Keratinocyte (primary cell): ENCODE measurements at regions not wholly inside any gene's neighbourhood (a gene's known extent, or its start where the extent isn't known, plus 50 kb on each side); places are given as distances from the start of the nearest gene placed in this dataset.

Source experiments
- DNase-seq: peaks from one replicate; pipeline ENCODE4 v3.0.0-alpha.2; 2011; ENCODE audit warnings: low read depth, missing footprints, low spot score
- FAIRE-seq: peaks from 2 replicates; lab custom pipeline; 2011; peaks lifted over from hg19 to GRCh38; lab: Jason Lieb, UNC
- H2AFZ ChIP-seq: 2 replicates; pipeline ENCODE4 v1.6.0; 2012; ENCODE audit warnings: low read length, control low read depth, inconsistent platforms; ENCODE audit not compliant: control insufficient read depth
- H3K27ac ChIP-seq: 2 replicates; pipeline ENCODE4 v1.5.1; 2011; ENCODE audit warnings: low read length; ENCODE audit not compliant: control insufficient read depth, insufficient read depth
- H3K27me3 ChIP-seq: 3 replicates; pipeline ENCODE4 v1.6.0; 2011; ENCODE audit warnings: low read length; ENCODE audit not compliant: control insufficient read depth, insufficient read depth; ENCODE audit errors: extremely low read depth
- H3K36me3 ChIP-seq, 2 experiments: 2 replicates in 1 of 2; 3 replicates in 1 of 2; pipeline ENCODE4 v1.5.1; 2011; ENCODE audit warnings: low read length in 2 of 2, mild to moderate bottlenecking in 1 of 2; ENCODE audit not compliant: control insufficient read depth in 2 of 2, insufficient read depth in 2 of 2; ENCODE audit errors: extremely low read depth in 1 of 2
- H3K4me1 ChIP-seq: 3 replicates; pipeline ENCODE4 v1.5.1; 2011; ENCODE audit warnings: low read length; ENCODE audit not compliant: control insufficient read depth, insufficient read depth; ENCODE audit errors: extremely low read depth
- H3K4me2 ChIP-seq: 3 replicates; pipeline ENCODE4 v1.6.0; 2011; ENCODE audit warnings: low read depth, low read length; ENCODE audit not compliant: control insufficient read depth, insufficient read depth; ENCODE audit errors: extremely low read depth
- H3K4me3 ChIP-seq, 3 experiments: fragments of 200-600 bp in 1 of 3; sonication (generic) in 1 of 3; 2 replicates in 2 of 3; 3 replicates in 1 of 3; pipeline ENCODE4 v1.5.1; 2011 to 2016; ENCODE audit warnings: low read length in 3 of 3, mild to moderate bottlenecking in 3 of 3, control low read depth in 2 of 3, inconsistent platforms in 1 of 3, low read depth in 1 of 3, mixed read lengths in 1 of 3, mixed run types in 1 of 3, moderate library complexity in 1 of 3; ENCODE audit not compliant: control insufficient read depth in 2 of 3, insufficient read depth in 2 of 3; ENCODE audit errors: extremely low read depth in 1 of 3
- H3K79me2 ChIP-seq: 2 replicates; pipeline ENCODE4 v1.6.0; 2012; ENCODE audit warnings: low read length; ENCODE audit not compliant: control insufficient read depth, insufficient read depth
- H3K9ac ChIP-seq: 3 replicates; pipeline ENCODE4 v1.6.0; 2011; ENCODE audit warnings: low read length; ENCODE audit not compliant: control insufficient read depth, insufficient read depth; ENCODE audit errors: extremely low read depth
- H3K9me1 ChIP-seq: 3 replicates; pipeline ENCODE4 v1.6.0; 2011; ENCODE audit warnings: low read length; ENCODE audit not compliant: control insufficient read depth, insufficient read depth; ENCODE audit errors: extremely low read depth
- H3K9me3 ChIP-seq: 2 replicates; pipeline ENCODE4 v1.5.1; 2012; ENCODE audit warnings: low read depth, low read length; ENCODE audit not compliant: control insufficient read depth
- H4K20me1 ChIP-seq: 3 replicates; pipeline ENCODE4 v1.6.0; 2011; ENCODE audit warnings: low read length; ENCODE audit not compliant: control insufficient read depth, insufficient read depth; ENCODE audit errors: extremely low read depth
- EZH2 ChIP-seq: IDR thresholded peaks from one replicate; pipeline ENCODE4 v1.6.1; 2012; ENCODE audit warnings: inconsistent platforms, mild to moderate bottlenecking, low read length, moderate library complexity
- dilution Hi-C: fragments of 300-500 bp; cut with MboI; formaldehyde crosslinking; loops from one replicate; pipeline ENCODE4 v1.7.0; 2020; ENCODE audit warnings: low sequenced_read_pairs; ENCODE audit not compliant: extremely low pct_ligation_motif_present
- TF ChIP-seq, protein P1 (sequence below), 3 experiments: IDR thresholded peaks in 1 of 3; conservative IDR thresholded peaks in 1 of 3; optimal IDR thresholded peaks in 1 of 3; 2 replicates in 2 of 3; 3 replicates in 1 of 3; pipeline versions ENCODE3 to v1.5.1; 2011; ENCODE audit warnings: low read length in 3 of 3, mild to moderate bottlenecking in 3 of 3, moderate library complexity in 2 of 3, control low read depth in 1 of 3, inconsistent platforms in 1 of 3; ENCODE audit not compliant: insufficient read depth in 2 of 3; ENCODE audit errors: extremely low read depth in 1 of 3

- dilution Hi-C loops = no loop called here
- H3K27me3 ChIP-seq = no peaks in the 10 kb centered on the region
- no peak overlapping the region for H3K4me3 ChIP-seq
- no peaks in the 10 kb centered on the region for H3K9me1 ChIP-seq
- DNase-seq (no peak), FAIRE-seq (no peak)
- no peak overlapping the region for H3K4me2 ChIP-seq
- no peak overlapping the region for H3K27ac ChIP-seq
- H4K20me1 ChIP-seq = no peaks in the 10 kb centered on the region
- peaks cover 28% of the 10 kb centered on the region for H3K4me1 ChIP-seq
- no peak for TF ChIP-seq EZH2
- TF ChIP-seq, protein P1, sequence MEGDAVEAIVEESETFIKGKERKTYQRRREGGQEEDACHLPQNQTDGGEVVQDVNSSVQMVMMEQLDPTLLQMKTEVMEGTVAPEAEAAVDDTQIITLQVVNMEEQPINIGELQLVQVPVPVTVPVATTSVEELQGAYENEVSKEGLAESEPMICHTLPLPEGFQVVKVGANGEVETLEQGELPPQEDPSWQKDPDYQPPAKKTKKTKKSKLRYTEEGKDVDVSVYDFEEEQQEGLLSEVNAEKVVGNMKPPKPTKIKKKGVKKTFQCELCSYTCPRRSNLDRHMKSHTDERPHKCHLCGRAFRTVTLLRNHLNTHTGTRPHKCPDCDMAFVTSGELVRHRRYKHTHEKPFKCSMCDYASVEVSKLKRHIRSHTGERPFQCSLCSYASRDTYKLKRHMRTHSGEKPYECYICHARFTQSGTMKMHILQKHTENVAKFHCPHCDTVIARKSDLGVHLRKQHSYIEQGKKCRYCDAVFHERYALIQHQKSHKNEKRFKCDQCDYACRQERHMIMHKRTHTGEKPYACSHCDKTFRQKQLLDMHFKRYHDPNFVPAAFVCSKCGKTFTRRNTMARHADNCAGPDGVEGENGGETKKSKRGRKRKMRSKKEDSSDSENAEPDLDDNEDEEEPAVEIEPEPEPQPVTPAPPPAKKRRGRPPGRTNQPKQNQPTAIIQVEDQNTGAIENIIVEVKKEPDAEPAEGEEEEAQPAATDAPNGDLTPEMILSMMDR (optimal IDR thresholded peaks at IDR 0.05 in 1 of 3, IDR thresholded peaks at IDR 0.05 in 1 of 3, conservative IDR thresholded peaks at IDR 0.05 in 1 of 3; ENCODE audit: extremely low read depth in 1 of 3, insufficient read depth in 2 of 3, low read length in 3 of 3) = no peak
- no peaks in the 10 kb centered on the region for H3K79me2 ChIP-seq
- H3K36me3 ChIP-seq = no peaks in the 10 kb centered on the region
- H3K9ac ChIP-seq = no peak overlapping the region
- H3K9me3 ChIP-seq = no peaks in the 10 kb centered on the region
- no peak overlapping the region for H2AFZ ChIP-seq
These were observed 157.0 kb downstream of the CCDC34 start for GRCh38 chr11:27205779-27206570.

DNA sequence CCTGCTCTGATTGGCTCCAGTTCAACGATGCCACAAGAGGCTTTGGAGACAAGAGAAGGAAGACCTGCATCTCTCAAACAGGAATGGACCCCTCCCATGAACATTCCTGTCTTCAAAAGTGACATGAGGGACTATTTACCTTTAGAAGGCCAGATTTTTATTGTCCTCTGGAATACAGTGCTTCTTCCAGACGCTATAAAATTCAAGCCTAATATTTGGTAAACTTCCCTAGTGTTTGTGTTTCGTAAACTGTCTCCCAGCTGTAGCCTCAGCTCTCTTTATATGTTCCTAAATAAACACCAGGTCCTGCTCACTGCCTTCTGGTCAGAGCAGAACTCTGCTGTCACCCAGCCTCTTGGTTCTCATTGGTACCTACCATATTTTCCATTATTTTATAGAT, 157.8 kb downstream of the CCDC34 start:
- no peaks in the 10 kb centered on the region for H3K27me3 ChIP-seq
- TF ChIP-seq EZH2 = no peak
- TF ChIP-seq, protein P1 (optimal IDR thresholded peaks at IDR 0.05 in 1 of 3, IDR thresholded peaks at IDR 0.05 in 1 of 3, conservative IDR thresholded peaks at IDR 0.05 in 1 of 3; ENCODE audit: extremely low read depth in 1 of 3, insufficient read depth in 2 of 3, low read length in 3 of 3) = no peak
- no peaks in the 10 kb centered on the region for H3K9me1 ChIP-seq
- peaks cover 28% of the 10 kb centered on the region for H3K4me1 ChIP-seq
- DNase-seq (no peak), FAIRE-seq (no peak)
- H3K4me2 ChIP-seq = no peak overlapping the region
- H3K36me3 ChIP-seq = no peaks in the 10 kb centered on the region
- H2AFZ ChIP-seq = no peak overlapping the region
- no peaks in the 10 kb centered on the region for H3K9me3 ChIP-seq
- H4K20me1 ChIP-seq = no peaks in the 10 kb centered on the region
- no peak overlapping the region for H3K4me3 ChIP-seq
- no peak overlapping the region for H3K9ac ChIP-seq
- dilution Hi-C loops = no loop called here
- H3K79me2 ChIP-seq = no peaks in the 10 kb centered on the region
- H3K27ac ChIP-seq = no peak overlapping the region
